ENCODE measurements at regions not wholly inside any gene's neighbourhood (a gene's known extent, or its start where the extent isn't known, plus 50 kb on each side); places are given as distances from the start of the nearest gene placed in this dataset.

GRCh38 chr10:120217736-120218135 is 239.3 kb upstream of the PLPP4 start:
- Histone ChIP-seq H2BK15ac (ENCODE audit: low read depth, low read length) (no peak overlapping the region), H3K23me2 (ENCODE audit: insufficient read length, low read depth, low read length, poor library complexity, severe bottlenecking) (no peaks in the 10 kb centered on the region), H4K5ac (ENCODE audit: insufficient read length, low read depth, low read length) (no peak overlapping the region), H3K9ac (ENCODE audit: extremely low read depth, insufficient read length, low read length) (no peak overlapping the region), H3K56ac (ENCODE audit: insufficient read length, low read depth, low read length) (no peak overlapping the region), H3K4me2 (ENCODE audit: insufficient read depth, insufficient read length, low read length) (no peak overlapping the region), H3K79me2 (ENCODE audit: insufficient read depth, low read length) (no peaks in the 10 kb centered on the region), H3K27me3 (ENCODE audit: insufficient read depth, low read length) (no peaks in the 10 kb centered on the region), H2BK20ac (ENCODE audit: low read depth, low read length, poor library complexity, severe bottlenecking) (no peak overlapping the region), H2AFZ (ENCODE audit: low read length) (no peak overlapping the region), H3K27ac (ENCODE audit: insufficient read length, low read depth, low read length) (no peak overlapping the region), H2BK5ac (ENCODE audit: insufficient read length, low read length) (no peak overlapping the region), H4K91ac (ENCODE audit: insufficient read length, low read depth, low read length) (no peak overlapping the region), H3K4me1 (ENCODE audit: insufficient read depth, low read length) (no peaks in the 10 kb centered on the region), H3K18ac (ENCODE audit: insufficient read length, low read depth, low read length) (no peak overlapping the region), H4K8ac (replicated peaks; ENCODE audit: insufficient read length, low read depth, low read length) (no peak overlapping the region), H2BK120ac (ENCODE audit: low read depth, low read length, poor library complexity, severe bottlenecking) (no peak overlapping the region), H3K23ac (ENCODE audit: insufficient read length, low read depth, low read length) (no peak overlapping the region), H3K14ac (ENCODE audit: insufficient read depth, low read length) (no peak overlapping the region), H2AK5ac (ENCODE audit: insufficient read length, low read length) (no peak overlapping the region), H3T11ph (ENCODE audit: low read length) (no peak overlapping the region), H3K79me1 (ENCODE audit: insufficient read depth, low read depth, low read length, poor library complexity, severe bottlenecking) (no peaks in the 10 kb centered on the region), H3K9me3 (ENCODE audit: control insufficient read depth, low read depth, low read length) (no peaks in the 10 kb centered on the region), H3K4ac (ENCODE audit: low read depth, low read length) (no peak overlapping the region), H2BK12ac (ENCODE audit: insufficient read length, low read depth, low read length) (no peak overlapping the region), H4K20me1 (ENCODE audit: control insufficient read depth, insufficient read depth, insufficient read length) (no peaks in the 10 kb centered on the region)
- H3K27me3 Mint-ChIP-seq (ENCODE audit: low read depth): no peaks in the 10 kb centered on the region; the same call in 1 of the 2 replicates
- no peak for TF ChIP-seq CTCF (conservative IDR thresholded peaks at IDR 0.05)
- H3K27ac Mint-ChIP-seq: no peak overlapping the region
- H3K4me1 Mint-ChIP-seq: no peaks in the 10 kb centered on the region; a peak in 1 of 4 replicates
- peaks cover 8 to 16% of the 10 kb centered on the region in 2 experiments for H3K9me3 Mint-ChIP-seq
- WGBS (ENCODE audit: extremely low coverage, insufficient read length, low lambda C conversion rate): no CpG with 5 or more reads among the region's 3 CpGs
- H3K4me3 Mint-ChIP-seq: no peak overlapping the region
- peaks cover 2 to 9% (median 2%) of the 10 kb centered on the region in 3 experiments; a peak in 5 of 7 replicates for H3K36me3 Mint-ChIP-seq (ENCODE audit: insufficient read depth in 1 of 3, low read depth in 3 of 3)
- no peak for DNase-seq

Data from H9 (cell line).